Panc1 (cell line): ENCODE measurements at regions not wholly inside any gene's neighbourhood (a gene's known extent, or its start where the extent isn't known, plus 50 kb on each side); places are given as distances from the start of the nearest gene placed in this dataset.
"Not testable (repeated sequence)": the region's sequence is repeated elsewhere in the genome, so short reads cannot be mapped to it uniquely, and the experiment has no call there.

Experiments
- ATAC-seq: fragments of 200-7000 bp; cut with Tn5 transposase; 2 replicates; pipeline ENCODE4 v1.9.1; 2020; ENCODE audit warnings: mild to moderate bottlenecking, moderate library complexity
- BruUV-seq: library from RNA; stranded (reverse); fragments of 400-500 nt; replicated peaks from 2 replicates; lab custom pipeline; 2021; lab: Mats Ljungman, UMichigan
- CTCF ChIA-PET: fragments of 300-600 bp; sonication (Branson Sonifier 250); formaldehyde crosslinking; loops from one replicate; lab custom pipeline; 2022; ENCODE audit warnings: antibody characterized with exemption; lab: Charles Lee
- POLR2A ChIA-PET: fragments of 300-600 bp; sonication (Branson Sonifier 250); formaldehyde crosslinking; loops from one replicate; lab custom pipeline; 2022; ENCODE audit warnings: antibody characterized with exemption; lab: Charles Lee
- DNase-seq: peaks from one replicate; pipeline ENCODE4 v3.0.0-alpha.2; 2010; ENCODE audit warnings: low read depth, low spot score
- H3K27ac ChIP-seq: 2 replicates; pipeline ENCODE4 v1.5.1; 2011; ENCODE audit warnings: mild to moderate bottlenecking, low read length, inconsistent platforms
- H3K27me3 ChIP-seq: fragments of 200-500 bp; sonication (Bioruptor generic); 2 replicates; pipeline ENCODE4 v1.6.0; 2014; ENCODE audit warnings: low read length, inconsistent platforms; ENCODE audit not compliant: control insufficient read depth, insufficient read depth
- H3K36me3 ChIP-seq: fragments of 200-500 bp; sonication (Bioruptor generic); 2 replicates; pipeline ENCODE4 v1.5.1; 2014; ENCODE audit warnings: inconsistent platforms, mild to moderate bottlenecking, low read length, moderate library complexity; ENCODE audit not compliant: control insufficient read depth, insufficient read depth
- H3K4me1 ChIP-seq: 2 replicates; pipeline ENCODE4 v1.5.1; 2011; ENCODE audit warnings: inconsistent platforms, mild to moderate bottlenecking, low read length, moderate library complexity; ENCODE audit not compliant: control insufficient read depth, insufficient read depth
- H3K4me3 ChIP-seq, 2 experiments: 2 replicates each; pipeline ENCODE4 v1.5.1; 2011 to 2012; ENCODE audit warnings: low read depth in 2 of 2, low read length in 2 of 2, mild to moderate bottlenecking in 2 of 2, inconsistent platforms in 1 of 2, moderate library complexity in 1 of 2
- H3K9me3 ChIP-seq: fragments of 200-500 bp; sonication (Bioruptor generic); 2 replicates; pipeline ENCODE4 v1.5.1; 2014; ENCODE audit warnings: low read depth, mild to moderate bottlenecking, inconsistent platforms, low read length, moderate library complexity; ENCODE audit not compliant: control insufficient read depth, insufficient read depth
- POLR2AphosphoS5 ChIP-seq: IDR thresholded peaks from 2 replicates; pipeline ENCODE4 v1.6.1; 2012; ENCODE audit warnings: mild to moderate bottlenecking, low read depth, low read length, moderate library complexity
- SIN3A ChIP-seq: IDR thresholded peaks from 2 replicates; pipeline ENCODE4 v1.6.1; 2012; ENCODE audit warnings: low read depth, mild to moderate bottlenecking, low read length, moderate library complexity, borderline replicate concordance; ENCODE audit not compliant: insufficient read depth
- TCF7L2 ChIP-seq: IDR thresholded peaks from 2 replicates; pipeline ENCODE4 v1.6.1; 2011; ENCODE audit warnings: mild to moderate bottlenecking, low read depth, low read length, inconsistent platforms
- in situ Hi-C: cut with HindIII; loops from 2 replicates; pipeline ENCODE4 v1.10.0; 2016; ENCODE audit warnings: low sequenced_read_pairs, low pct_unique_long_range_greater_than_20kb
- intact Hi-C: fragments of 100-400 bp; cut with micrococcal nuclease; formaldehyde crosslinking; loops from one replicate; pipeline ENCODE4 v1.10.0; 2022; ENCODE audit not compliant: unreplicated experiment
- TF ChIP-seq, protein P1 (sequence below): fragments of 450-650 bp; IDR thresholded peaks from 2 replicates; pipeline ENCODE4 v1.5.1; 2017; ENCODE audit warnings: mild to moderate bottlenecking
- TF ChIP-seq, protein P2 (sequence below), 2 experiments: IDR thresholded peaks; 2 replicates each; pipeline ENCODE4 v1.6.1; 2011 to 2012; ENCODE audit warnings: low read depth in 2 of 2, control low read depth in 1 of 2, low read length in 1 of 2, mild to moderate bottlenecking in 1 of 2, moderate library complexity in 1 of 2; ENCODE audit not compliant: insufficient read depth in 1 of 2

DNA sequence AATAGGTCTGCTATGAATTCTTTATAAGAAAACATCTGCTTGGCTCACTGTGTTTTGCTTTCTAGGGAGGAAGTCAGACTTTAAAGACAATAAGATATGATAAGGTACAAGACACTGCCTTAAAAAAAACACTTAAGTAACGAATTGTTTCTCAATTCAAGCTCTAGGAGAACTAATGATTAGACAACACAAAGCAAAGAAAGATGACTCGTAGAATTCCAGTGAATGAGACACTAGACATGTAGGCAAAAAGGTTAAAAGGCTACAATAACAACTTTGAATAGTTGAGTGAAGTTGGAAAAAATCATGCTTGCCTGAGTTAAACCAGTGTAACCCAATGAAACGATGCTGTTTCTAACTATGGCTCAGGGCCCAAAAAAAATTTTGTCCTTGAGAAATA lies 344.4 kb upstream of the ACTRT1 start:
- Histone ChIP-seq H3K4me3 (no peak overlapping the region), H3K36me3 (no peaks in the 10 kb centered on the region), H3K9me3 (no peaks in the 10 kb centered on the region), H3K27me3 (no peaks in the 10 kb centered on the region), H3K4me1 (no peaks in the 10 kb centered on the region), H3K27ac (no peak overlapping the region)
- ATAC-seq (no peak), DNase-seq (no peak)
- TF ChIP-seq, protein P1, sequence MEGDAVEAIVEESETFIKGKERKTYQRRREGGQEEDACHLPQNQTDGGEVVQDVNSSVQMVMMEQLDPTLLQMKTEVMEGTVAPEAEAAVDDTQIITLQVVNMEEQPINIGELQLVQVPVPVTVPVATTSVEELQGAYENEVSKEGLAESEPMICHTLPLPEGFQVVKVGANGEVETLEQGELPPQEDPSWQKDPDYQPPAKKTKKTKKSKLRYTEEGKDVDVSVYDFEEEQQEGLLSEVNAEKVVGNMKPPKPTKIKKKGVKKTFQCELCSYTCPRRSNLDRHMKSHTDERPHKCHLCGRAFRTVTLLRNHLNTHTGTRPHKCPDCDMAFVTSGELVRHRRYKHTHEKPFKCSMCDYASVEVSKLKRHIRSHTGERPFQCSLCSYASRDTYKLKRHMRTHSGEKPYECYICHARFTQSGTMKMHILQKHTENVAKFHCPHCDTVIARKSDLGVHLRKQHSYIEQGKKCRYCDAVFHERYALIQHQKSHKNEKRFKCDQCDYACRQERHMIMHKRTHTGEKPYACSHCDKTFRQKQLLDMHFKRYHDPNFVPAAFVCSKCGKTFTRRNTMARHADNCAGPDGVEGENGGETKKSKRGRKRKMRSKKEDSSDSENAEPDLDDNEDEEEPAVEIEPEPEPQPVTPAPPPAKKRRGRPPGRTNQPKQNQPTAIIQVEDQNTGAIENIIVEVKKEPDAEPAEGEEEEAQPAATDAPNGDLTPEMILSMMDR = no peak
- TF ChIP-seq SIN3A (no peak), TCF7L2 (no peak), POLR2AphosphoS5 (no peak)
- TF ChIP-seq, protein P2, sequence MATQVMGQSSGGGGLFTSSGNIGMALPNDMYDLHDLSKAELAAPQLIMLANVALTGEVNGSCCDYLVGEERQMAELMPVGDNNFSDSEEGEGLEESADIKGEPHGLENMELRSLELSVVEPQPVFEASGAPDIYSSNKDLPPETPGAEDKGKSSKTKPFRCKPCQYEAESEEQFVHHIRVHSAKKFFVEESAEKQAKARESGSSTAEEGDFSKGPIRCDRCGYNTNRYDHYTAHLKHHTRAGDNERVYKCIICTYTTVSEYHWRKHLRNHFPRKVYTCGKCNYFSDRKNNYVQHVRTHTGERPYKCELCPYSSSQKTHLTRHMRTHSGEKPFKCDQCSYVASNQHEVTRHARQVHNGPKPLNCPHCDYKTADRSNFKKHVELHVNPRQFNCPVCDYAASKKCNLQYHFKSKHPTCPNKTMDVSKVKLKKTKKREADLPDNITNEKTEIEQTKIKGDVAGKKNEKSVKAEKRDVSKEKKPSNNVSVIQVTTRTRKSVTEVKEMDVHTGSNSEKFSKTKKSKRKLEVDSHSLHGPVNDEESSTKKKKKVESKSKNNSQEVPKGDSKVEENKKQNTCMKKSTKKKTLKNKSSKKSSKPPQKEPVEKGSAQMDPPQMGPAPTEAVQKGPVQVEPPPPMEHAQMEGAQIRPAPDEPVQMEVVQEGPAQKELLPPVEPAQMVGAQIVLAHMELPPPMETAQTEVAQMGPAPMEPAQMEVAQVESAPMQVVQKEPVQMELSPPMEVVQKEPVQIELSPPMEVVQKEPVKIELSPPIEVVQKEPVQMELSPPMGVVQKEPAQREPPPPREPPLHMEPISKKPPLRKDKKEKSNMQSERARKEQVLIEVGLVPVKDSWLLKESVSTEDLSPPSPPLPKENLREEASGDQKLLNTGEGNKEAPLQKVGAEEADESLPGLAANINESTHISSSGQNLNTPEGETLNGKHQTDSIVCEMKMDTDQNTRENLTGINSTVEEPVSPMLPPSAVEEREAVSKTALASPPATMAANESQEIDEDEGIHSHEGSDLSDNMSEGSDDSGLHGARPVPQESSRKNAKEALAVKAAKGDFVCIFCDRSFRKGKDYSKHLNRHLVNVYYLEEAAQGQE (IDR thresholded peaks at IDR 0.05; ENCODE audit: insufficient read depth in 1 of 2, low read depth in 2 of 2, low read length in 1 of 2) = no peak
- in situ Hi-C loops (no loop called here), intact Hi-C loops (no loop called here)
- CTCF ChIA-PET = no interaction called here
- BruUV-seq = no TSS peak
- POLR2A ChIA-PET = no interaction called here

GRCh38 chrX:128383846-128384245 lies 331.6 kb upstream of the ACTRT1 start:
- not testable (repeated sequence) for DNase-seq

GRCh38 chrX:128365492-128365891 lies 313.3 kb upstream of the ACTRT1 start:
- TF ChIP-seq, protein P1 = no peak
- TF ChIP-seq TCF7L2 = no peak
- TF ChIP-seq POLR2AphosphoS5 = no peak
- TF ChIP-seq, protein P2 (IDR thresholded peaks at IDR 0.05; ENCODE audit: insufficient read depth in 1 of 2, low read depth in 2 of 2, low read length in 1 of 2) = no peak
- TF ChIP-seq SIN3A = no peak
- Histone ChIP-seq H3K4me3 (no peak overlapping the region), H3K27me3 (no peaks in the 10 kb centered on the region), H3K36me3 (no peaks in the 10 kb centered on the region), H3K4me1 (no peaks in the 10 kb centered on the region), H3K27ac (no peak overlapping the region), H3K9me3 (no peaks in the 10 kb centered on the region)
- intact Hi-C loops (no loop called here), in situ Hi-C loops (no loop called here)
- ChIA-PET CTCF (no interaction called here), POLR2A (no interaction called here)
- no TSS peak for BruUV-seq
- DNase-seq = no peak
- ATAC-seq = no peak

More at GRCh38 chrX:128383846-128384245, 331.6 kb upstream of the ACTRT1 start:
- H3K27ac ChIP-seq, ATAC-seq, CTCF ChIA-PET, H3K27me3 ChIP-seq, in situ Hi-C loops, intact Hi-C loops, H3K36me3 ChIP-seq, H3K9me3 ChIP-seq, POLR2A ChIA-PET, H3K4me1 ChIP-seq, H3K4me3 ChIP-seq, BruUV-seq: not testable (repeated sequence)
